ENCODE measurements at regions not wholly inside any gene's neighbourhood (a gene's known extent, or its start where the extent isn't known, plus 50 kb on each side); places are given as distances from the start of the nearest gene placed in this dataset.

DNA sequence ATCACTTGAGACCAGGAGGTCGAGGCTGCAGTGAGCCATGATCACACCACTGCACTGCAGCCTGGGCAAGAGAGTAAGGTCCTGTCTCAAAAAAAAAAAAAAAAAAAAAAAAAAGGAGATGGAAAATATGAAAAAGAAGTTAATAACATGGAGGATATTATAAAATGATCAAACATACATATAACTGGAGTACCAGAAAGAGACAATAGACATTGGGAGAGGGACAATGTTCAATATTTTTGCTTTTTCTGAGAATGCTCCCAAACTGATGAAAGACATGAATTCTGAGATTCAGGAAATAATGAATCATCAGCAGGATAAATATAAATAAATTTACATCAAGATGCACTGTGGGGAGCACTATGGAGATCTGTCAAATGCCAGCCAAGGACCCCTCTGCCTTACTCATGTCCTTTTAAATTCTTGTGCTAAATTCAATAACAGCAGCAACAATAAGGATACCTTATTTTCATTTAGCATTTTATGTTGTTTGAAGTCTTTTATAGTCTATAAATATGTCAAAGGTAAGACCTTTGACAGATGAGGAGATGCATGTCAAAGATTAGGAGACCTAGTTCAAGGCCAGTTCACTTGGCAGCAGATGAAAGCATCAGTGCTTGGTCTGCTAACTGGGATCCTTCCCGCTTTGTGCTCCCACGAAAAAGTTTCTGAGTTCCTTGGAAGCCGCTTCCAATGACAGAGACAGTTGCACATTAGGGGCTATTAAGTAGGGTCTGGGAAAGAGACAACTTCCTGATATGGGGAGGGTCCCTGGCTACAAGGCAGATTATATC, 97.7 kb downstream of the TLR5 start:
- H2BK12ac ChIP-seq (ENCODE audit: low read depth, low read length), result no peak overlapping the region
- H2AK5ac ChIP-seq (ENCODE audit: low read depth, low read length), result no peak overlapping the region
- no peaks in the 10 kb centered on the region; a peak in 1 of 4 replicates for H3K79me2 ChIP-seq (ENCODE audit: control insufficient read depth in 1 of 2, insufficient read depth in 2 of 2, low read length in 2 of 2)
- no peaks in the 10 kb centered on the region for H4K20me1 ChIP-seq (replicated peaks in 1 of 2; ENCODE audit: control insufficient read depth in 1 of 2, insufficient read depth in 2 of 2, low read length in 2 of 2)
- peaks cover 0 to 3% (median 0%) of the 10 kb centered on the region in 4 experiments; a peak in 1 of 8 replicates for H3K36me3 ChIP-seq (ENCODE audit: control insufficient read depth in 2 of 4, insufficient read depth in 4 of 4, low read length in 3 of 4)
- H3K4ac ChIP-seq (replicated peaks; ENCODE audit: insufficient read length, low read depth, low read length), result no peak overlapping the region
- H3K4me3 ChIP-seq (ENCODE audit: extremely low read depth in 1 of 4, insufficient read depth in 2 of 4, low read depth in 3 of 4, low read length in 4 of 4), result no peak overlapping the region
- H3K23ac ChIP-seq (ENCODE audit: insufficient read length), result no peak overlapping the region
- H3K14ac ChIP-seq (ENCODE audit: insufficient read length), result no peak overlapping the region
- H3K4me1 ChIP-seq (replicated peaks in 1 of 4; ENCODE audit: control insufficient read depth in 3 of 4, insufficient read depth in 4 of 4, low read length in 3 of 4), result peaks cover 0 to 4% (median 0%) of the 10 kb centered on the region in 4 experiments; a peak in 3 of 7 replicates
- no peak overlapping the region for H3K9ac ChIP-seq (replicated peaks in 1 of 4; ENCODE audit: extremely low read depth in 1 of 4, low read depth in 3 of 4, low read length in 3 of 4)
- no peaks in the 10 kb centered on the region for H3K79me1 ChIP-seq (ENCODE audit: low read depth, low read length)
- no peak overlapping the region for H4K5ac ChIP-seq (ENCODE audit: insufficient read length, low read depth, low read length)
- H2BK5ac ChIP-seq (ENCODE audit: low read depth, low read length), result no peak overlapping the region
- TF ChIP-seq EGR1 (IDR thresholded peaks at IDR 0.05; ENCODE audit: borderline replicate concordance, low read depth, low read length) (no peak), KDM4A (IDR thresholded peaks at IDR 0.05; ENCODE audit: low read depth, low read length, severe bottlenecking) (no peak), EZH2 (IDR thresholded peaks at IDR 0.05; ENCODE audit: low read depth, low read length, severe bottlenecking) (no peak)
- no peaks in the 10 kb centered on the region for H3K23me2 ChIP-seq (ENCODE audit: low read depth, low read length)
- H2BK20ac ChIP-seq (ENCODE audit: low read length), result no peak overlapping the region
- H3K4me2 ChIP-seq (ENCODE audit: insufficient read depth in 1 of 2, low read depth in 2 of 2, low read length in 2 of 2), result no peak overlapping the region
- H3K27me3 ChIP-seq (replicated peaks in 1 of 4; ENCODE audit: control insufficient read depth in 3 of 4, extremely low read depth in 1 of 4, insufficient read depth in 3 of 4, low read length in 3 of 4), result no peaks in the 10 kb centered on the region
- FAIRE-seq, result no peak
- POLR2A ChIA-PET (ENCODE audit: partially characterized antibody), result interaction anchor here (0.6 kb wide), 1 partner anchor 221 kb away, joined by 4 read pairs; no protein-coding TSS in a partner anchor
- H4K8ac ChIP-seq (ENCODE audit: extremely low read depth, insufficient read depth, low read length), result no peak overlapping the region
- H3K56ac ChIP-seq (replicated peaks; ENCODE audit: insufficient read length, low read depth, low read length), result no peak overlapping the region
- WGBS, 2 experiments (ENCODE audit: extremely low coverage in 1 of 2, insufficient coverage in 1 of 2, insufficient read length in 1 of 2, insufficient replicate concordance in 2 of 2, low coverage in 1 of 2, low lambda C conversion rate in 2 of 2, missing lambda C conversion rate in 1 of 2), result 69% methylated on average over 4 of the region's 4 CpGs; no CpG with 5 or more reads in 1 of the 2 experiments
- CTCF ChIA-PET (ENCODE audit: partially characterized antibody), result no interaction called here
- no peak overlapping the region for H2BK15ac ChIP-seq (ENCODE audit: low read length)
- H3K18ac ChIP-seq (ENCODE audit: extremely low read depth, low read length), result no peak overlapping the region
- H2AFZ ChIP-seq (ENCODE audit: low read length), result no peak overlapping the region
- H3K9me3 ChIP-seq (ENCODE audit: insufficient read depth in 2 of 2, low read depth in 1 of 2, low read length in 1 of 2), result peaks cover 0 to 13% of the 10 kb centered on the region in 2 experiments; a peak in 2 of 4 replicates
- no peak overlapping the region for H3K27ac ChIP-seq (ENCODE audit: low read depth, low read length)
- H2BK120ac ChIP-seq (replicated peaks; ENCODE audit: low read depth, low read length), result no peak overlapping the region
- no peak for DNase-seq (ENCODE audit: low read depth in 1 of 2, low spot score in 2 of 2)
- H4K91ac ChIP-seq (replicated peaks; ENCODE audit: insufficient read length, low read length), result no peak overlapping the region
